ENCODE measurements at regions not wholly inside any gene's neighbourhood (a gene's known extent, or its start where the extent isn't known, plus 50 kb on each side); places are given as distances from the start of the nearest gene placed in this dataset.

DNA sequence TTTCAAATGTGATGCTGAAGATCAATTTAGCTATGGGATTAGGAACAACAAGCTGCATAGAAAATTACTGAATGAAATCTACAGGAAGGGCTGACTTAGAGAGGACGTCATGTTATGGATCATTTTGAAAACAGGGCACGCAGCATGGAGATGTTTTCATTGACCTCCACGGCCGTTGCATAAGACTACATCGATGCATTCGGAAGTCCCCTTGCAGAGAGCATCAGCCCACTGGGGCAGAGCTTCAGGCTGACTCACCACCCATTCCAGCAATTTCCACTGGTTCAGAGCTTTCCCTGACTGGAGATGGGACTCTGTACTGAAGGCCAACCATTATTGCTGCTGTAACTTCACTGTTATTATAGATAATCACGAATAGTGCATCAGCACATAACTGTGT lies 305.3 kb downstream of the IRS2 start:
- TF ChIP-seq CTCF (IDR thresholded peaks at IDR 0.05), result no peak

DNA sequence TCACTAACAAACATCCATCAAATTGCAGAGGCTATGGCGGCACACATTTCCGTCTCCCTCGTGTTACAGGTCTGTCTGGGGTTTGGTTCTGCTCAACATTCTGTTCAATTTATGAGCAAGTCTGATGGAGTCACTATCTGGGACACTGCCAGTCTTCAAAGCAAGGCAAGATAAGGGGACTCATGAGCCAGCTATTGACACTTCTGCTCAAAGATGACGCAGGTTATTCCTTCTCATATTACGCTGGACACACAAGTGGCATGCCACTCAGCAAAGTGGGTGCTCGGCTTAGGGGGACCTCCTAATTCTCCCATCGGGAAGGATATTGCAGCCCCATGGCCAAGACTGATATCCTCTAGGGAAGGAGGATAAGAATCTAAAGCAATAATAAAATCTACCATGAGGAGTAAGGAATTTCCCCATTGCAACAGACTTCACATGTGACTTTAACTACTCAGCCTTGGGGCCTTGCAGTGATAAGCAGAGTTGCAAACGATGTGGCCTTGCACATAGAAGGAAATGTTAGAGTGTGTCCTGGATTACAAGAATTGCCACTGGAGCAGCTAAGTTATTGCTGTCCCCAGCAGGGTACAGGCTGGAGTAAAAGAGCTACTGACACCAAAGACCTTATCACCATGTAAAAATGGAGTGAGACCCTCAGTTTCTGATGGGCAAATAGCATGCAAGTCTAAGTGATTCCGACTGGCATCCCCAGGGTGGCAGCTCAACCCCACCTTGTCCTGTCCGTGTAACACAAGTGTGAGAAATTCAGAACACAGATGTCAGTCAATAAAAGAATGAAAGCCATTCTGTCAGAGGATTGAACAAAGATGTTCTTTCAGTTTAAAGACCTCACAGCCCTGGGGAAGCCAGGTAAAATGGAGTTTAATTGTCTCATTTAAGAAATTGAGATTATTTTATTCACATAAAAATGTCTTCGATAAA lies 306.1 kb downstream of the IRS2 start:
- TF ChIP-seq CTCF (IDR thresholded peaks at IDR 0.05), result no peak

- TF ChIP-seq CTCF (IDR thresholded peaks at IDR 0.05), result no peak
Measured at GRCh38 chr13:109479534-109479933, 306.8 kb downstream of the IRS2 start.

- TF ChIP-seq CTCF (IDR thresholded peaks at IDR 0.05), result no peak
Measured at GRCh38 chr13:109476001-109476400, 310.4 kb downstream of the IRS2 start.

DNA sequence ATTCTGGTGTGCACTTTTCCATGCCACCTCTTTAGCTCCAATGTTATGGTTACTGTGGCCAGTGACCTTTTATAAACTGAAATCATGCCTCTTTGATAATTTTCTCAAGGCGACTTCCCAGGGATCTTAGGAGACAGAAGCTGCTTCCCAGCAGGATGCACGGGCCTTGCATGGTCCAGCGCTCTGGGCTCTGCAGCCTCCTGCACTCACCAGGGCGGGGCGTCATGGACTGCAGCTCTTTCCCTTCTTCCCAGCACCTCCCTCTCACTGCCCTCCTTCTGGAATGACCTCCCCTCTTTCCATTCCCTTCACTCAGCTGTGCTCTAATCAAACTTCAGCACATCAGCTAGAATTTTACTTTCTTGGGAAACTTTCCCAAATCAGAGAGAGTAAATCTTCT lies 318.3 kb downstream of the IRS2 start:
- TF ChIP-seq CTCF (IDR thresholded peaks at IDR 0.05), result no peak

DNA sequence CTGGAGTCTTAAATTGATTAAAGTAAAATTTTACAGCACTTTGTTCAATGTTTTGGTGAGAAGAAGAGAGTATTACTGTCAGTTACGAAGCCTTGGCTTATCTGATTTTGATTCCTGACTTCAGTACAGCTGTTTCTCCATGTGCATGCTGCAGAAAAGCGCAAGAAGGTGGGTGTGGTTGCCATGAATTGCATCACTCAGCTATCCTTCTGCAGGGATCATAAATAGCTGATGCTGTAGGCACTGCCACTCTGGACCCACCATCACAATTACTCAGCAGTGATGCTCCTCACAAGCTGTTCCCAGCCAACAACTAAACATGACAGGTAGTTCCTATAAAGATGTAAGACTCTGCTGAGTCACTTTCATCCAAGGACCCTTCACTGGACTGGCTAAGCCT lies 321.2 kb downstream of the IRS2 start:
- no peak for TF ChIP-seq CTCF (IDR thresholded peaks at IDR 0.05)

GRCh38 chr13:109454167-109454917 lies 332.0 kb downstream of the IRS2 start:
- no peak for TF ChIP-seq CTCF (IDR thresholded peaks at IDR 0.05)

Data from LNCAP (cell line).